Inflammatory macrophage treated with lipopolysaccharide for 4 hours (primary cell): ENCODE measurements at regions not wholly inside any gene's neighbourhood (a gene's known extent, or its start where the extent isn't known, plus 50 kb on each side); places are given as distances from the start of the nearest gene placed in this dataset.

Experiments used
- DNase-seq: peaks from one replicate; pipeline ENCODE4 v3.0.0-alpha.2; 2020

DNA sequence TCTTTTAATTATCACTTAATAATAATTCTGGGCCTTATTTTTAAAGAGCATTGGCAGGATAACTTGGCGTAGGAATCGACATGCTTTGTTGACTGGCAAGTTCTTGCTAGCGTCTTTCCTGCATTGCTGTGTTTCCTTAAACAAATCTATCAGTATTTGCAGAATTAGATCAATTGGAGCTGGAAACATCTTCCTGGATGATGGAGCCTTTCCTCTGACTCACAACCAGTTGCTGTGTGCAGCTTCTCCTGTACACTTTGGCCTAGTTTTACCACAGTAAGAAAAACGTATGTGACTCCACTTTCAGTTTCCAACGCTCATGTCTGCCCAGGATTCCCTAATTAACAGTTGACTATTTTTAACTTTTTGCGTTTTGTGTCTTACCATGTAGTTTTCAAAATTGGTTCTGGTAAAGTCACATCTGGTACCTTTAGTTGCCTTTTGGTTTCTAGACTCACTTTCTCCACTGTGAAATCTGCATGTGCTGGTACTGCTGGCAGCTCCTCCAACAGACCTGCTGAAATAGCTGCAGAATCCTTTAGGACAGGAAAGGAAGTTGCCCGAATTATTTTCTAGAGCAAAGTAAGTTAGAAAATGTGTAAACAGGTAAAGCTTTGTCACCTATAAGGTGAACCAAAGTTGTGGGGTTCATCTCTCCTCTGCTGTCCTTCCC is 553.2 kb upstream of the FAT1 start:
- DNase-seq: no peak

DNA sequence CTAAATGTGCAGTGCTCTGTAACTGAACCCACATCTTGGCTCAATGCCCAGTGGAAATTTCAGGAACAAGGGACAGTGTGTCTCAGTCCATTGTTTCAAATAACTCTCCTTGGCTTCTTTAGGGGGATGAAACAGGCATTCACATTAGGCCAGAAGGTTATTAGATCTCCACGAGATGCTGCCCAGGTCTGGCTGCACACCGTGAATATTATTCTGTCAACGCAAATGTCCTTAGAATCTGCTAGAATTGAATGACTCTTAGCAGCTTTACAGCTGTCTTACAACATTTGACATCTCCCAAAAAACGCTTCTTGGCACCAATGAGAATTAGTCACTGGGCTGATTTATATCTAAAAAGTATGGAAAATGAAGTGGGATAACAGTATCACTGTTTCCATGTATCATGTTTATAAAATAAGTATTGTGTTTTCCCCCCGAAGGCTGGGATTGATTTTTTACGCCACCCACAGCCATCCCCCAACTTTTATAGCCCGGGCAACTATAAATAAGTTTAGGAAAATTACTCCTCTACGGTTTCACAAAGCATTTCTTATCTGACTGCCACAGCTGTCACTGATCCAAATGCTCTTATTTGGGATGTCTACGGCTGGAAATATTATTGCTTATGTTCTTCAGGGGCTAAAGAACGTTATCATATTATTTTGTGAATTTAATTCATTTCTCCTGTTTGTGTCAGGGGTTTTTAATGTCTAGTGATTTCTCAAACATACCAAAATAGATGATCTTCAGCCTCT is 559.7 kb upstream of the FAT1 start:
- no peak for DNase-seq

DNA sequence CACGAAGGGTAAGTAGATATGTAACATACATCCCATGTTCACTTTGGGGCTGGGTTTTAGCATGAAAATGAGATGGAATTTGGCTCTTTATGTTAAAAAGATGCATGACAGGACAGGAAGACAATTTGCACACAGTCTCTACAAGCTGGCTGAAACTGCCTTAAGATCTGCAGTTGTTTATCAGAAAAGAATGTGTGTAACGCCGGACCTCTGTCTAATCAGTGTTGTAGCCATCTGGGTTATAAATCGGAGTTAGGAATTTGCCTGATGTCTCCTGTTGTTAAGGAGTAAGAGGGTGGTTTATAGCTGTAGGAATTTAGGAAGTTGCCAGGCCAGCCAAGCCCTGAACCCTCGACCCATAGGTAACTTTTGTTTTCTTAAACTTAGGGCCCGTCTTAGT is 562.9 kb upstream of the FAT1 start:
- no peak for DNase-seq

DNA sequence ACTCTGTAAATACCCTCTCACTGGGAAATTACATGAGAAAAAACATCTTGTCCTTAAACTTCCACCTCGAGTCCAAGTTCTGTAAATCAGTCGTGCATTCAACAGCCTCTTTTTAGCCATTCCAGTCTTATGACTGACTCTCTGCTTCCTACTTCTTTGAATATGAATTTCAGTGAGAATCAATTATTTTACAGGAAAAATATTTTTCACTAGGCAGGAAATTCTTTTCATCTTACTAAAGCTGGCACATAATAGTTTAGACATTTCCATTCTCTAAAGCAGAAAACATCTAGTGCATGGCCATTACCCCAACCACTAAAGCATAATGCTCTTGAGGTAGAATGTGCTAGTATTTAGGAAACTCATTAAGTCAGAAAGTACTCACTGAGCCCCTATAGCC is 565.7 kb upstream of the FAT1 start:
- DNase-seq: no peak

DNA sequence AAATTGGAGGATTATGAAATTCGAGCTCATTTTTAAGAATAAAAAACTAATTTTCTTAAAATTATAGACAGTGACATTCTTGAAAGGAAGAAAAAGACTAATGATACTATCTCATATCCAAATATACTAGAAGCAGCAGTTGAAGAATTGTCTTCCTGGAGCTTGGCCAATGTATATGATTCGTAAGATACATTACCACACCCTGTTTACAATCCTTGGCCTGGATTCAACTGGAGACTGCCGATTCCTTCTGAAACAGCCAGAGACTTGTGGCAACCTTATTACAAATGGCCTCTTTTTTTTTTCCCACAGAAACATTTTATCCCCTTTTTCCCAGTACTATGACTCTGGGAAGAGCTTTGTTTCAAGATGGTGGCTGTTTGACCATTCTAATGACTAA is 571.2 kb upstream of the FAT1 start:
- DNase-seq: no peak

DNA sequence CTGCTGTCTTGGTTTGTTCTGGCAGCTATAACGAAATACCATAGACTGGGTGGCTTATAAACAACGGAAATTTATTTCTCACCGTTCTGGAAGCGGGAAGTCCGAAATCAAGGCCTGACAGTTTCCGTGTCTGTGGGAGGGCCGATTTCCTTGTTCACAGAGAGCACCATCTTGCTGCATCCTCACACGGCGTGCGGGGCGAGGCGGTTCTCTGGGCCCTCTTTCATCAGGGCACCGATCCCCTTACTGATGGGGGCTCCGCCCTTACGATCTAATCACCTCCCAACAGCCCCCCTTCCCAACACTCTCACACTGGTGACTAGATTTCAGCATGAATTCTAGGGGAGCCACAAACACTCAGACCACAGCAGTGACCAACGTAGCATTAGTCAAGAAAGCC is 578.3 kb upstream of the FAT1 start:
- DNase-seq: no peak

DNA sequence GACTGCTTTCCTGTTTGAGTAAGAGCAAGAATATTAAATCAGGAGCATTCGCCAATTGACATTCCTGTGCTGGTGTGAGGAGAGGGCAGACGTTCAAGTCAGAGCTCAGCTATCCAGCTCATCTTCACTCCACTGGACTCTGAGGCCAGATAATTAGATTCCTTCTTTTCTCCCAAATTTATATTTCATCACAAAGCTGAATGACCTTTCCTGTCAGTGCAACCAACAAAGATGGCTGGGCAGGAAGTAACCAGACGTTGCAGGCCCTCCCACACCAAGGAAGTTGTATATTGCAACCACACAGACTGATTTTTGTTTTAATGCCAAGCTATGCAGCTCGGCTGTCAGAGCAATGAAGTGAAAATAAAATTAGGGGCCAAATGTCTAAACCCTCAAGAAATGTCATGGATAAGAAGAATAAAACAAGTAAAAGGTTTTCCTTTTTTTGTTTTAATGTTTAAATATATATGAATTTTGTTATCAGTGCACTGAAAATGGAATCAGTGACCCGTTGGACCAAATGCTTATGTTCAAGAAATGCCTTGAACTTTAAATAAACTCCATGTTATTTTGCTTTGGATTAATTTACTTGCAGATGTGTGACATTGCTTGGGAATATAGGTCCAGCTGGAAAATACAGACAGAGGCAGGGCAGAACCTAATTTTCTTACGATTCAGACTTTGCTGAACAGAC is 578.9 kb upstream of the FAT1 start:
- no peak for DNase-seq

DNA sequence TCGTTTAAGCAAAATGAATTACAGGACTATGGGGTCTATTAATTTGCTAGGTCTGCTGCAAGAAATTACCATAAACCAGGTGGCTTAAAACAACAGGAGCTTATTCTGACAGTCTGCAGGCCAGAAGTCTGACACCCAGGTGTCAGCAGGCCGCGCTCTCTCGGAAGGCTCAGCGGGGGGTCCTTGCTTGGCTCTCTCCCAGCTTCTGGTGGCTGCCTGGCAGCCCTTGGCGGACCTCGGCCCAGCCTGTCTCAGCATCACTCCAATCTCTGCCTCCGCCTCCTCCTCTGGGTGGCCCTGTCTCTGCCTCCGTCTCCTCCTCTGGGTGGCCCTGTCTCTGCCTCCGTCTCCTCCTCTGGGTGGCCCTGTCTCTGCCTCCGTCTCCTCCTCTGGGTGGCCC is 580.5 kb upstream of the FAT1 start:
- no peak for DNase-seq

DNA sequence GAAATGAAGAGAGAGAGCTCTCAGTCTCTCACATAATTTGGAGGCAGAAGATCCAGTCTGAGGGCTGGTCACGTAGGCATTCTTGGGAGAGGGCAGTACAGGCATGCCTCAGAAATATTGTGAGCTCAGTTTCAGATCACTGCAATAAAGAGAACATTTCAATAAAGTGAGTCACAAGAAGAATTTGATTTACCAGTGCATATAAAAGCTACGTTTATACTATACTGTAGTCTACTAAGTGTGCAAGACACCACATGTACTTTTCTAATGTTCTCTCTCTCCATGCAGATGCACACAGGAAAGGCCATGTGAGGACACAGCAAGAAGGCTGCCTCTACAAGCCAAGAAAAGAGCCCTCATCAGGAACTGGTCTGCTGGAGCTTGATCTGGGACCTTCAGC is 583.5 kb upstream of the FAT1 start:
- DNase-seq: no peak

DNA sequence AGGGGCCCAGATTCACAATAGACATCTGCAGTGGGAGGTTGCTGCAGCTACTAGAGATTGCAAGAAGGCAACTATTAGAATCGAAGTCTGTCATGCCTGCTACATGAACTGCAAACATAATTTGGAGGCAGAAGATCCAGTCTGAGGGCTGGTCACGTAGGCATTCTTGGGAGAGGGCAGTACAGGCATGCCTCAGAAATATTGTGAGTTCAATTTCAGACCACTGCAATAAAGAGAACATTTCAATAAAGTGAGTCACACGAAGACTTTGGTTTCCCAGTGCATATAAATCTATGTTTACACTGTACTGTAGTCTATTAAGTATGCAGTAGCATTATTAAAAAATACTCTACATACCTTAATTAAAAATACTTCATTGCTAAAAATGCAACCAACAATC is 585.8 kb upstream of the FAT1 start:
- DNase-seq: no peak

DNA sequence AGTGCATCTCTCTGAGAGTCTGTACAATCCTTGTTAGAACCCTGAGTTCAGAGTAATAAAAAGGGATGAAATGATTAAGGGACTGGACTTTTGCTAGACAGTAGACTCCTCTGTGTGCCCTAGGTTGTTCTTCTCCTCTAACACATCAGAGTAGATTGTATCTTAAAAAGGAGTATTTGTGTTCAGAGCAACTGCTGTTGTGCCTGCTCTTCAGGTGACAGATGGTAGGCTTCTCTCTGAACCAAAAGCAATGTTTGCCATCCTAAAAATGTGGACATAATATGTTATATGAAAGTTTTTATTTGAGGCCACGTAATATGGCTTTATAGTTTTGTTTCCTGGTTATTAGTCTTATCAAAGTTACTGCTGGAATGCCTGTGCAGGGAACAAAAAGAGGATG is 588.6 kb upstream of the FAT1 start:
- DNase-seq: no peak

DNA sequence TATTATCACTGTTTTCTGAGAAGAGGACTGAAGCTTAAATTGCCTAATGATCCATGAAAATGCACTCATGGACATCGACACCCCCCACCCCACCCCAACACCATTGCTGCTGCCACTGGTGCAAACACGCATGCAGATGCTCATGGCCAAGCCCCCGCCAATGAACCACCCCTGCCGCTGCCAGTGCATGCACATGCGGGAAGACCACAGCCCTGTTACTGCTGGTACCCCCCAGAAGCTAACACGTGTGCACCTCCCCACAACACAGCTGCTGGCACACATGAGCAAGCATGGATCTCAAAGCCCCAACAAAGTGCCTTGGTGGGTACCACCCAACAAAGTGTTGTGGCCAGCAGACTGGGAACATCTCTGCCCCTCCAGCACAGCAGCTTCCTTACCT is 594.1 kb upstream of the FAT1 start:
- no peak for DNase-seq

DNA sequence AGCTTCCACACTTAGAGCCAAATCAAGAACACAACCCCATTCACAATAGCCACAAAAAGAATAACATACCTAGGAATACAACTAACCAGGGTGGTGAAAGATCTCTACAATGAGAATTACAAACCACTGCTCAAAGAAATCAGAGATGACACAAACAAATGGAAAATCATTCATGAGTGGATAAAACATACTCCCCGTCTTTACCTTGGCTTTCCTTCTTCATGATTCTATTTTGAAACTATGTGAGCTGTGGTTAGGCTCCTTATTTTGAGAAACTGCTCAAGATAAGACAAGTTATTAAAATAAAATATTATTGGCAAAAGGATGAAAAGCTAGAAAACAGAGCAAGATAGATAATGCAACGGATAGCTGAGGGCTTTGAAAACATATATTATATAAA is 598.1 kb upstream of the FAT1 start:
- no peak for DNase-seq

DNA sequence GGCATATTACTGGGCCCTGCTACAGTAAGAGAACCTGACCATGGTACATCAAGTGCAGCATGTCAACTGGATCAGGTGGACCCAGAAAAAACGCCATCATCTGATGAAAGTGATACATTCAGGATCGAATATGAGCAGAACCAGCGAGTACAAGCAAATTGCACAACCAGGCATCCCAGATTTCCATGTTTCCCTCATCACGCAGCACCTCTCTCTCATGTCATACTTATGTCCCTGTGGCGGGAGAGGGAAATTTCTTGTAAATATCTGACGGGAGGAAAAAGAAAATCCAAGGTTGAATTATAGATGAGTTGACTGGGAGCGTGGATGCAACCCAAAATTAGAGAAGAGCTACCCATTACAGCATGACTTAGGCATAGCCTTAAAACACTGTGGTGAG is 608.5 kb upstream of the FAT1 start:
- DNase-seq: no peak

DNA sequence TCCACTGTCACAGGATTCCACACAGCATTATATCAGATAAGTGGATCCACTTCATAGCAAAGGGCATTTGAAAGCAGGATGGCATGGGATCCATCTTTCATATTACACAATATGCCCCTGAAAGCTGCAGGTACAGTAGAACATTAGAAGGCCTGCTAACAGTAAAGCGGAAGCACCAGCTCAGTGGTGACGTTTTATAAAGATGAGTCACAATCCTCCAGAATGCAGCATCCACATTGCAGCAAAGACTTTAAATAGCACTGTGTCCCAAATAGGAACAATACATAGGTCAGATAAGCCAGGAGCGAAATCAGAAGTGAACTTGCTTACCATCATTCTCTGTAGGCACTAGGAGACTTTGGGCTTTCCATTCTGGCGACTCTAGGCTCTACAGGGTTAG is 609.5 kb upstream of the FAT1 start:
- DNase-seq: no peak

DNA sequence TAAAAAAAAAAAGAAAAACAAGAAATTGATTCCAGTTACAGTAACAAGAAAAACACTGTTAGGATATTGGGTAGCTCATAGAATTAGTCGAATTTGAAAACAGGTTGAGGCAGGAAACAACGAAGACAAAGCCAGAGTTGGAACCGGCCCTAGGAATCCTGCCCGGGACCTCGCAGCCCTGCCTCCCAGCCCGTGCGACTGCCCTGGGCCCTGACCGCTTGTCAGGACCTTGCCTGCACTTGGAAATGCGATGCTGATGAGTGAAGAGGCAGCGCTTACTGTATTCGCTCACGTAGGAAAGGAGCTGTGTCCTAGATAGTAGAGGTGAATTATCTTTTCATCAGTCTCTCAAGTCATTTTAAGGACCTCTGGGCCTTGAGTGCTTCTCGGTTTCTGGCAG is 611.7 kb upstream of the FAT1 start:
- DNase-seq: no peak

DNA sequence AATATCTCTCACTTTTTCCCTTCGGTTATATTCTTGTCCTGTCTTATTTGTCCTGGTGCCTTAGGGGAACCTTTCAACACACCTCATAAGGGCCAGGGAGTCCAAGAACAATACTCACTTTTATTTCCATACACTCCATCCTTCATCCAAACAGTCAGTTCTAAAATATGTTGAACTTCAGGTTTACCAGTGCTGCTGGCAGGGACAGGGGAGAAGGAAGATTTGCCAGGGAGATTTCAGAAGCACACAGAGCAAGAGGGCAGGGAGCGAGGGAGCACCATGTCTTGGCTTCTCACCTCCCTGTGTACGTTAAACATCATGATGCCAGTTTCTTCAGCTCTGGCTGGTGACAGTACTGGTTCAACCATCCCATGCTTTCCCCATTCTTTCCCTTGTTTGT is 631.1 kb upstream of the FAT1 start:
- no peak for DNase-seq

DNA sequence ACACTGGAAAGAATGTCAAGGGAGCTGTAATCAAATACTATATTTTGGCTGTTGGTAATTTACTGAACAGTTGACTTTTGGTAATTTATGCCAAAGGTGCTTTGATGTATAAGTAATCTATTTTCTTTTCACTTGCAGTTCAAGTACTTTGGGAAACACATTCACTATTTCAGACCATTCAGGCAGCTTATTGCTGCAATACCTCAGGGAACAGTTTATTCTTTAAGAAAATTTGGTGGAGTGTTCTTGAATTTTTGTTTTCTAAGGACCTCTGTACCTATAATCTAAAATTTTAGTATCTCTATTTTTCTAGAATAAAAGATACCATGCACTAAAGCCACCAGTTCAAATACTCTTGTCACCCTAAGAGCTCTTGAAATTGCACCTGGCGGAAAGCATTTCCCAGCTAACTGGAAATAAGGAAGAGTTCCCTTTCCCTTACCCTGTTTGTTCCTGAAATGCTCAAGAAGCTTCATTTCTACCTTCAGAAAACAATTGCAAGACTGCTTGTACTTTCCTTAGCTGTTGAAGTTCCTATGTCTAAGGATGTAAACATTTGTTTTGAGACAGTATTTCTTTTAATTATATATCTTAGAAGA is 633.5 kb upstream of the FAT1 start:
- no peak for DNase-seq

DNA sequence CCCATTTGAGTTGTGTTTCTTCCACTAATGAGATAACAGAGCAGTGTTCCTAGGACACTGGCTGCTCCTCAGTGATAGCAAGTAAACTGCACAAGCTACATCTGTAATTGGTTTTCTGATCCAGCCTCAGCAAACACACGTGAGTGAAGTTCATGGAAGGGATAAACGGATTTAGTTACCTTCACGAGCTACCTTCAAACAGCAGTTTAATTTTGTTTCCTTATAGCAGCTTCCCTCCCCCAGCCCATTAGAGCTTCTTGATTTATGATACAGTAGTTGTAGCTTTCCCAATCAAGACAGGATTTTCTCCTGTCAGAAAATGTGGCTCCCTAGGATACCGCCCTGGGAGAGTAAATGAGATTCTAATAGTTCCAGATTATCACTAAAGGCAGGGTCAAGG is 634.2 kb upstream of the FAT1 start:
- DNase-seq: no peak

DNA sequence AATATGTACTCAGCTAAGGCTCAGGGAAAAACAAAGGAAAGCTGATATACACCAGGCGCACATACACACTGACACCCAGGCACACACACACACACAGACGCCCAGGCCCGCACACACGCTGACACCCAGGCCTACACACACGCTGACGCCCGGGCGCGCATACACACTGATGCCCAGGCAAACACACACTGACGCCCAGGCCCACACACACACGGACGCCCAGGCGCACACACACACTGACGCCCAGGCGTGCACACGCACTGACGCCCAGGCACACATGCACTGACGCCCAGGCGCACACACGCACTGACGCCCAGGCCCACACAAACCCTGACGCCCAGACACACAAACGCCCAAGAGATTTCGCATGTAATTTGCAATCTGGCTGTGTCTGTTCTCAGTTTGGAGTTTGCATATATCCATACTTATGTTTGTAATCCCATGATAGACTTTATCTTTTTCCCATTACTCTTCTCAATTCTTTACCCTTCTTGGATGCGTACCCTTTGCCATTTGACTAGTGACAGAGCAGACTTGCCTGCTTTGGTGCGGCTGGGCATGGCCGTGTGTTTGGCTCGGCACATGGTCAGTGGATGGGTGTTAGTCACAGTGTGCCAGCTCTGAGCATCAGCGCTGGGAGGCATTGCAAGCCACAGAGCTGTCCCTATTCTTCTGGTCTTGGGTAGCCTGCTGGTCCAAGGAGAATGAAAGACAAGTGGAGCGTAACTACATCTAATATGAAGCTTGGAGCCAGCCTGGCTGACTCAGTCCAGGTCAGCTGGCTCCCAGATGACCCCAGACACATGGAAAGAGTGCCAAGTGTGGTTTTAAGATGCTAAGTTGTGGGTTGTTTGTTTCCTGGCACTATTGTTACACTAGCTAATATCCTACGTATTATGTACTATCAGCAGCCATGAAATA is 632.4 kb upstream of the ZFP42 start:
- DNase-seq: no peak

DNA sequence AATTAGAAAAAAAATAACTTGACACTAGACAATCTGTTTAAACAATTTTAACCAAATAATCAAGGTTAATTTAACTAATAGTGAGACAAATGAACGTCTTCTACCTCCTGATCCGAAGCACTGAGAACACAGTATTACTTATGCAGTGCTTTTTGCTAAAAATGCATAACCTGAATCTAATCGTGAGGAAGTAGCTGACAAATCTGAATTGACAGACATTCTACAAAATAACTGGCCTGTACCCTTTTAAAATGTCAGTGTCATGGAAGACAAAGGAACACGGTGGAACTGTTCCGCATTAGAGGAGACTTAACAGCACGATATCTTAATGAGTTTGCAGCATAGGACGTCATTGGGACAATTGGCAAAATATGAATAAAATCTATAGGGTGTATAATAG is 631.2 kb upstream of the ZFP42 start:
- DNase-seq: no peak

DNA sequence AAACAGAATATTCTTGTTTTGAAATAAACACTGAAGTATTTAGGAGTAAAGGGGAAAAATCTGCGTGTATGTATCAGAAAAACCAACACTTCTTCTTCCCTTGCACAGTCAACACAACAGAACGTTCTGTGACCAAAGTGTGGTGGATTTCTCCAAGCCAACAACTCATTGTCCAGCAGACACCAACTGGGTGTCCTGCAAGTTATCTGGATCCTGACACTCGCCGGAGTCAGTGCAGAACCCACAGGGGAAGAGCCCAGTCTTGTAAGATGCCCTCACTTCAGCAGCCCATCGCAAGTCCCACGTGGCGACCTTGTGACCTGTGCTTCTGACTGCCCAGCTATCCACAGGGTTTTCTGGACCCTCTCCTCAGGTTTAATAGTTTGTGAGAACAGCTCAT is 630.7 kb upstream of the ZFP42 start:
- DNase-seq: no peak

DNA sequence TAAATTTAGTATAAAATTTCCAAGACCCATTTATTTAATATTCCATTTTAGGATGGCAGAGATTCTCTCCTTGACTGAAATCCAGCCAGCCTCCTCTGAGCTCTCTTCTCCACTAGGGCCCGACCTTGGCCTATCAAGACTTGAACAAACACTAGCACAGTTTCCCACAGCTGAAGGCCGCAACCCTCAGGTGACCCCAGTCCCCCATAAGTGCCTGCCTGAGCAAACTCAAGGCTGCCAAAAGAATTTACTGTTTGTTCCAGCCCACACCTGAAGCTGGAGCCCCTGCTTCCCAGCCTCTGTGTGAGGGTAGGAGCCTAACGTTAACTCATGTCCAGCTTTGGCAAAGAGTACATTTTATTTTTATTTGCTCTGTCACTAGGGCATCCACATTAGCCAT is 629.0 kb upstream of the ZFP42 start:
- DNase-seq: no peak
